Muscle layer of duodenum (tissue), 2 donors: ENCODE measurements at regions not wholly inside any gene's neighbourhood (a gene's known extent, or its start where the extent isn't known, plus 50 kb on each side); places are given as distances from the start of the nearest gene placed in this dataset.

Experiments used
- H3K27ac ChIP-seq: one replicate; pipeline ENCODE4 v1.7.0; 2013; ENCODE audit warnings: mild to moderate bottlenecking, low read length
- H3K27me3 ChIP-seq: one replicate; pipeline ENCODE4 v1.7.0; 2013; ENCODE audit warnings: low read depth, mild to moderate bottlenecking, control low read depth, low read length
- H3K36me3 ChIP-seq, 2 donors: one replicate each; pipeline ENCODE4 v1.7.0; 2013; ENCODE audit warnings: low read length in 2 of 2, control low read depth in 1 of 2, mild to moderate bottlenecking in 1 of 2; ENCODE audit not compliant: insufficient read depth in 2 of 2, control insufficient read depth in 1 of 2
- H3K4me1 ChIP-seq, 2 donors: one replicate each; pipeline ENCODE4 v1.7.0; 2013; ENCODE audit warnings: low read length in 2 of 2, mild to moderate bottlenecking in 2 of 2, control low read depth in 1 of 2, moderate library complexity in 1 of 2; ENCODE audit not compliant: insufficient read depth in 2 of 2, control insufficient read depth in 1 of 2
- H3K4me3 ChIP-seq, 2 donors: one replicate each; pipeline ENCODE4 v1.7.0; 2013; ENCODE audit warnings: low read length in 2 of 2, low read depth in 1 of 2, mild to moderate bottlenecking in 1 of 2
- H3K9me3 ChIP-seq, 2 donors: one replicate each; pipeline ENCODE4 v1.7.0; 2013; ENCODE audit warnings: low read length in 2 of 2, control low read depth in 1 of 2, mild to moderate bottlenecking in 1 of 2; ENCODE audit not compliant: control insufficient read depth in 1 of 2
- donor health status: healthy.

DNA sequence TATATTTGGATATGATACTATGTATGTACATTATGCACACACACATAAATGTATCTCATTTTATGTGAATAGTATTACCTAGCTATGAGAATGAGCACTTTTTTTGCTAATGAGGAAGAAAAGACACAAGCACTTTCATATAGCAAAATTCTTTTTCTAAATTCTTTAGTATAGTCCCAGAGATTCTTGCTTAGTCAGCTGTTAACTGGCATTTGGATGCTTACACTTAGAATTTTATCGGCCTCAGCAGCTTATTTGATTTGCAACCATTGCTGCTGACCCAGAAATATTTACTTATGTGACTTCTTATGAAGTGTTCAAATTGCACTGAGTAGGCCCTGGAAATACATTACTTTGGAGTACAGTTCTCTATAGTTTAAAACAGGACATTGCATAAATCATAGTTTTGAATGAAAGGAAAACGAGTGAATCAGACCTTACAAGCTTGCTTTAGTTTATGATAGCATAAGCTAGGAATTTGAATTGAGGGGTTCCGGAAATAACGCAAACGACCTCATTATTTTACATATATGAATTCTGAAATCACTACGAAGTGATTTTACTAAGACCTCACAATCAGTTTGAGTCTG lies 653.9 kb upstream of the NEGR1 start:
- H3K27ac ChIP-seq: no peak overlapping the region

GRCh38 chr1:72932025-72932424 lies 649.7 kb upstream of the NEGR1 start:
- no peak overlapping the region for H3K27ac ChIP-seq
- no peak overlapping the region for H3K4me3 ChIP-seq
- H3K27me3 ChIP-seq: no peaks in the 10 kb centered on the region
- no peaks in the 10 kb centered on the region for H3K36me3 ChIP-seq
- H3K4me1 ChIP-seq: no peaks in the 10 kb centered on the region
- H3K9me3 ChIP-seq: no peaks in the 10 kb centered on the region

More for the DNA sequence above, 653.9 kb upstream of the NEGR1 start:
- Histone ChIP-seq H3K4me1 (no peaks in the 10 kb centered on the region), H3K9me3 (no peaks in the 10 kb centered on the region), H3K36me3 (no peaks in the 10 kb centered on the region), H3K27me3 (no peaks in the 10 kb centered on the region), H3K4me3 (no peak overlapping the region)

GRCh38 chr1:72930528-72930927 lies 648.2 kb upstream of the NEGR1 start:
- Histone ChIP-seq H3K27me3 (no peaks in the 10 kb centered on the region), H3K9me3 (no peaks in the 10 kb centered on the region), H3K4me3 (no peak overlapping the region), H3K36me3 (no peaks in the 10 kb centered on the region), H3K4me1 (no peaks in the 10 kb centered on the region), H3K27ac (no peak overlapping the region)

GRCh38 chr1:72918940-72919339 lies 636.6 kb upstream of the NEGR1 start:
- no peak overlapping the region for H3K4me3 ChIP-seq
- no peaks in the 10 kb centered on the region for H3K36me3 ChIP-seq
- H3K9me3 ChIP-seq: no peaks in the 10 kb centered on the region
- H3K4me1 ChIP-seq: no peaks in the 10 kb centered on the region
- no peak overlapping the region for H3K27ac ChIP-seq
- H3K27me3 ChIP-seq: no peaks in the 10 kb centered on the region

GRCh38 chr1:72917920-72918319 lies 635.6 kb upstream of the NEGR1 start:
- Histone ChIP-seq H3K27me3 (no peaks in the 10 kb centered on the region), H3K4me1 (no peaks in the 10 kb centered on the region), H3K9me3 (no peaks in the 10 kb centered on the region), H3K4me3 (no peak overlapping the region), H3K36me3 (no peaks in the 10 kb centered on the region), H3K27ac (no peak overlapping the region)

DNA sequence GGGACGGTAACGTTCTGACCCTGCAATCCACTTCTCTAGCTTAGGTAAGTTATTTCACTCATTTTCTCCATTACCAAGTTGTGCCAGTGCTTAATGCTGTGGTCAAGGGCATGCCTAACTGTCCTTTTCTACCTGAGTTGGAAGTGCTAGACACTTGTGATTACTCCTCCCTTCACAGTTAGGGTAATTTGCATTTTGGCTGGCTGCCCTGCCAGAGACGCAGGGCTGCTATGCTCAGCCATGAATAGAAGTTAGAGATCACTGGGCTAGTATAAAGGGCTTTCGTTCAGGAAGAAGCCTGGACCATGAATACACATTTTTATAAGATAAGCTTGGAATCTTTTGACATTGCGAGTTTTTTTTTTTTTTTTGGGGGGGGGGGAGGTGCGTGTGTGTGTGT lies 633.2 kb upstream of the NEGR1 start:
- no peaks in the 10 kb centered on the region for H3K36me3 ChIP-seq
- H3K27me3 ChIP-seq: no peaks in the 10 kb centered on the region
- no peaks in the 10 kb centered on the region for H3K4me1 ChIP-seq
- H3K9me3 ChIP-seq: no peaks in the 10 kb centered on the region
- H3K27ac ChIP-seq: no peak overlapping the region
- no peak overlapping the region for H3K4me3 ChIP-seq

DNA sequence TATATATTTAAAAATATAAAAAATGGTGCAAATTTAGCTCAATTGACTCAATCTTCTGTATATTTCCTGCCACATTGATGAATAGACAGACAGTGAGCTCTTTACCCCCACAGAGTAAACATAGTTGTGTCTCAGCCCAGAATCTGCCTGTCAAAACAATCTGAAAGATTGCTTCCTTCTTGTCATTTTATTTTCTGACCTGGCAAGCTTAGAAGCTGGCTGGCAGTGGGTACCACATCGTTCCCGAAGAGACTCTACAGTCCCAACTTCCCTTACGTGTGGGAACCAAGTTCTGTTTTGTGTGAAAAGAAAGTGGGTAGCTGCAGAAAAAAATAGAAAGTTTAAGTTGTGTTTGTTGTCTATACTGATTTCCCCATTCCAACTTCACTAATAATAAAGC lies 629.3 kb upstream of the NEGR1 start:
- no peaks in the 10 kb centered on the region for H3K9me3 ChIP-seq
- H3K4me3 ChIP-seq: no peak overlapping the region
- no peaks in the 10 kb centered on the region for H3K27me3 ChIP-seq
- no peaks in the 10 kb centered on the region for H3K4me1 ChIP-seq
- no peak overlapping the region for H3K27ac ChIP-seq
- no peaks in the 10 kb centered on the region for H3K36me3 ChIP-seq

GRCh38 chr1:72896256-72896655 lies 613.9 kb upstream of the NEGR1 start:
- H3K27ac ChIP-seq: no peak overlapping the region
- no peak overlapping the region for H3K4me3 ChIP-seq
- no peaks in the 10 kb centered on the region for H3K27me3 ChIP-seq
- no peaks in the 10 kb centered on the region for H3K9me3 ChIP-seq
- H3K36me3 ChIP-seq: no peaks in the 10 kb centered on the region
- no peaks in the 10 kb centered on the region for H3K4me1 ChIP-seq

- Histone ChIP-seq H3K9me3 (no peaks in the 10 kb centered on the region), H3K27ac (no peak overlapping the region), H3K4me3 (no peak overlapping the region), H3K27me3 (no peaks in the 10 kb centered on the region), H3K36me3 (no peaks in the 10 kb centered on the region), H3K4me1 (no peaks in the 10 kb centered on the region)
Measured at GRCh38 chr1:72892461-72892860, 610.1 kb upstream of the NEGR1 start.

DNA sequence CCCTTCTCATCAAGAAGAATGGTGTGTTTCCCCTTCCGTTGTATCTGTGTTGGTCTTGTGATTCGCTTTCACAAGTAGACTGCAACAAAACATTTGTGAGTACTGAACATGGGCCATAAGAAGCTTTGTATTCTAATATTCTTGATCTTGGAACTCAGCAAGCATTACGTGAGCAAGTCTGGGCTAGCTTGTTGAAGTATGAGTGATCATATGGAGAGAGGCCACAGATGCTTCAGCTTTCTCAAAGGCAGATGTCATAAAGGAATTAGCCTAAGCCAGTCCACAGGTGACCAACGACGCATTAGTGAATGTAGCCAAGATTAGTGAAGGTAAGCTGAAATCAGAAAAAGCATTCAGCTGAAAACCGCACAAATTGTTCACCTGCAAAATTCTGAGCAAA lies 609.6 kb upstream of the NEGR1 start:
- Histone ChIP-seq H3K4me3 (no peak overlapping the region), H3K27ac (no peak overlapping the region), H3K27me3 (no peaks in the 10 kb centered on the region), H3K4me1 (no peaks in the 10 kb centered on the region), H3K9me3 (no peaks in the 10 kb centered on the region), H3K36me3 (no peaks in the 10 kb centered on the region)

DNA sequence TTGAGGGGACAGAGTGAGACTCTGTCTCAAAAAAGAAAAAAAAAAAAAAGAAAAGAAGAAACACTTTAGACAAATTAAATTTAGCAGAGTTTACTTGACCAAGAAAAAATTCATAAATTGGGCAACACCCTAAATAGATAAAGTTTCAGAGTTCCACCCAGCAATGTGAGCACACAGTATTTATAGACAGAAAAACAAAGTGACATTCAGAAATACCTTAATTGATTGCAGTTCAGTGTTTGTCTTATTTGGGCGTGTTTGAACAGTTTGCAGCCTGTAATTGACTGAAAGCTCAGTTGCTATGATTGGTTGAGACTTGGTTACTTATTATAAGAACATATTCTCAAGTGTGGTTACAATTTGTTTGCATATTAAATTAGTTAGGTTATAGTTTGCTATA lies 603.5 kb upstream of the NEGR1 start:
- H3K4me3 ChIP-seq: no peak overlapping the region
- no peaks in the 10 kb centered on the region for H3K36me3 ChIP-seq
- H3K4me1 ChIP-seq: no peaks in the 10 kb centered on the region
- no peaks in the 10 kb centered on the region for H3K9me3 ChIP-seq
- H3K27ac ChIP-seq: no peak overlapping the region
- no peaks in the 10 kb centered on the region for H3K27me3 ChIP-seq

GRCh38 chr1:72885017-72885416 lies 602.7 kb upstream of the NEGR1 start:
- no peak overlapping the region for H3K4me3 ChIP-seq
- H3K27me3 ChIP-seq: no peaks in the 10 kb centered on the region
- H3K9me3 ChIP-seq: no peaks in the 10 kb centered on the region
- H3K4me1 ChIP-seq: no peaks in the 10 kb centered on the region
- H3K36me3 ChIP-seq: no peaks in the 10 kb centered on the region
- no peak overlapping the region for H3K27ac ChIP-seq
